ENCODE measurements at regions not wholly inside any gene's neighbourhood (a gene's known extent, or its start where the extent isn't known, plus 50 kb on each side); places are given as distances from the start of the nearest gene placed in this dataset.
"Not testable (repeated sequence)": the region's sequence is repeated elsewhere in the genome, so short reads cannot be mapped to it uniquely, and the experiment has no call there.

DNA sequence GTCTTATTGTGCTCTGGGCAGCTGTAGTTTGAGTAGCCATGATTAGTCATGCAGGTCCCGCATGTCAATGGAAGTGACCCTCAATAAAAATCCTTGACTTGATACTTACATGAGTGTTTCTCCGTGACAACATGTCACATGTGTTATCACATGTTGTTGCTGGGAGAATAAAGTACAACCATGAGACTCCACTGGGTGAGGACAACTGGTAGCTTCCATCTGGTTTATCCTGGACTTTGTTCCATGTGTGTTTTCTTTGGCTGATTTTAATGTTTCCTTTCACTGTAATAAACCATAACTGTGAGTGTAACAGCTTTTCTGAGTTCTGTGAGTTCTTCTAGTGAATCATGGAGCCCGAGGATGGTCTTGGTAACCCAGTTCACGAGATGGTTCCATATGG lies 63.1 kb upstream of the NDN start:
- TF ChIP-seq Cebpa-rat (IDR thresholded peaks at IDR 0.05): no peak

GRCh38 chr15:23750776-23751175 lies 63.7 kb upstream of the NDN start:
- no peaks in the 10 kb centered on the region for H4K20me1 ChIP-seq
- H3K9ac ChIP-seq: no peak overlapping the region
- no peak overlapping the region for H3K27ac ChIP-seq
- peaks cover 2 to 12% (median 7%) of the 10 kb centered on the region in 11 experiments; a peak in 16 of 22 replicates for H3K9me3 ChIP-seq (replicated peaks in 1 of 11)
- H3K4me3 ChIP-seq: no peak overlapping the region
- H3K27me3 ChIP-seq: no peaks in the 10 kb centered on the region
- TF ChIP-seq Cebpa-rat (IDR thresholded peaks at IDR 0.05): no peak
- no peak overlapping the region for H3K4me2 ChIP-seq
- H3K4me1 ChIP-seq: no peaks in the 10 kb centered on the region
- no peaks in the 10 kb centered on the region for H3K36me3 ChIP-seq

More for the DNA sequence above, 63.1 kb upstream of the NDN start:
- no peaks in the 10 kb centered on the region for H4K20me1 ChIP-seq
- no peak overlapping the region for H3K4me3 ChIP-seq
- H3K9ac ChIP-seq: no peak overlapping the region
- H3K9me3 ChIP-seq (replicated peaks in 1 of 11): peaks cover 0 to 6% (median under 1%) of the 10 kb centered on the region in 11 experiments; a peak in 5 of 22 replicates
- H3K4me1 ChIP-seq: no peaks in the 10 kb centered on the region
- no peak overlapping the region for H3K27ac ChIP-seq
- no peaks in the 10 kb centered on the region for H3K27me3 ChIP-seq
- no peaks in the 10 kb centered on the region for H3K36me3 ChIP-seq
- H3K4me2 ChIP-seq: no peak overlapping the region

DNA sequence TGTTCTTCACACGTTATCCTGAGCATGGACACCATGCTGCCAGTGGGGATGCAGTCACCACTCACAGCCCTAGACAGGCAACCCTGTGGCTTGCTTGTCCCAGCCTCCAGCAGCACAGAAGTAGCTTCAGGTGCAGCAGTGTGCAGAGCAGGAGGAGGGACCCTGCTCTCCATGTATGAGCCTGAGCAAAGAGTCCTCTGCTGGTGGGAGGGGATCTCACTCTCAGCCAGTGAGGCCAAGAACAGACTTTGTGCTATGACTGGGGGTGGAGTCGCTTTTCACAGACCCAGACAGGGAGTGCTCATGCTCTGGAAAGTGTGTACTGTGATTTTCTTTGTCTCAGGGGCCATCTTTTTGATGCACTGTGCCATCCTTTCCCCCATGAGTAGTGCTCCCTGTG lies 66.1 kb upstream of the NDN start:
- Histone ChIP-seq H4K20me1 (no peaks in the 10 kb centered on the region), H3K27me3 (no peaks in the 10 kb centered on the region), H3K27ac (no peak overlapping the region), H3K36me3 (no peaks in the 10 kb centered on the region), H3K4me3 (no peak overlapping the region), H3K9ac (no peak overlapping the region), H3K4me1 (no peaks in the 10 kb centered on the region), H3K9me3 (replicated peaks in 1 of 11) (peaks cover 18 to 30% (median 21%) of the 10 kb centered on the region in 11 experiments), H3K4me2 (no peak overlapping the region)
- no peak for TF ChIP-seq Cebpa-rat (IDR thresholded peaks at IDR 0.05)

GRCh38 chr15:23758891-23759290 lies 71.8 kb upstream of the NDN start:
- Histone ChIP-seq H3K9ac (no peak overlapping the region), H3K4me3 (no peak overlapping the region), H3K27ac (no peak overlapping the region), H3K4me2 (no peak overlapping the region), H3K27me3 (no peaks in the 10 kb centered on the region), H3K9me3 (replicated peaks in 1 of 11) (peaks cover 19 to 37% (median 22%) of the 10 kb centered on the region in 11 experiments), H3K36me3 (no peaks in the 10 kb centered on the region), H3K4me1 (0 out of 20 replicates have a peak, but pooled peaks cover 0 to 3% (median 0%) of the 10 kb centered on the region in 10 experiments), H4K20me1 (no peaks in the 10 kb centered on the region)
- TF ChIP-seq Cebpa-rat (IDR thresholded peaks at IDR 0.05): no peak

- H3K4me1 ChIP-seq: 0 out of 20 replicates have a peak, but pooled peaks cover 0 to 3% (median 0%) of the 10 kb centered on the region in 10 experiments
- peaks cover 20 to 34% (median 25%) of the 10 kb centered on the region in 11 experiments for H3K9me3 ChIP-seq (replicated peaks in 1 of 11)
- no peaks in the 10 kb centered on the region for H3K36me3 ChIP-seq
- no peak overlapping the region for H3K4me3 ChIP-seq
- no peak for TF ChIP-seq Cebpa-rat (IDR thresholded peaks at IDR 0.05)
- H3K9ac ChIP-seq: no peak overlapping the region
- no peak overlapping the region for H3K4me2 ChIP-seq
- H3K27ac ChIP-seq: no peak overlapping the region
- no peaks in the 10 kb centered on the region for H4K20me1 ChIP-seq
- no peaks in the 10 kb centered on the region for H3K27me3 ChIP-seq
Measured at GRCh38 chr15:23760024-23760423, 72.9 kb upstream of the NDN start.

GRCh38 chr15:23761386-23761785 lies 74.3 kb upstream of the NDN start:
- TF ChIP-seq Cebpa-rat (IDR thresholded peaks at IDR 0.05): no peak
- H3K4me2 ChIP-seq: no peak overlapping the region
- H3K4me3 ChIP-seq: no peak overlapping the region
- H3K9me3 ChIP-seq (replicated peaks in 1 of 11): peaks cover 14 to 36% (median 22%) of the 10 kb centered on the region in 11 experiments
- no peaks in the 10 kb centered on the region for H3K27me3 ChIP-seq
- H4K20me1 ChIP-seq: no peaks in the 10 kb centered on the region
- no peak overlapping the region for H3K27ac ChIP-seq
- H3K9ac ChIP-seq: no peak overlapping the region
- no peaks in the 10 kb centered on the region for H3K36me3 ChIP-seq
- 0 out of 20 replicates have a peak, but pooled peaks cover 0 to 3% (median 0%) of the 10 kb centered on the region in 10 experiments for H3K4me1 ChIP-seq

GRCh38 chr15:23762026-23762425 lies 74.9 kb upstream of the NDN start:
- H3K27ac ChIP-seq: no peak overlapping the region
- H3K4me3 ChIP-seq: no peak overlapping the region
- H3K9me3 ChIP-seq (replicated peaks in 1 of 11): peaks cover 15 to 36% (median 22%) of the 10 kb centered on the region in 11 experiments
- 0 out of 20 replicates have a peak, but pooled peaks cover 0 to 3% (median 0%) of the 10 kb centered on the region in 10 experiments for H3K4me1 ChIP-seq
- H3K4me2 ChIP-seq: no peak overlapping the region
- H3K36me3 ChIP-seq: no peaks in the 10 kb centered on the region
- H3K27me3 ChIP-seq: no peaks in the 10 kb centered on the region
- TF ChIP-seq Cebpa-rat (IDR thresholded peaks at IDR 0.05): no peak
- no peak overlapping the region for H3K9ac ChIP-seq
- no peaks in the 10 kb centered on the region for H4K20me1 ChIP-seq

GRCh38 chr15:23763021-23763420 lies 75.9 kb upstream of the NDN start:
- no peak overlapping the region for H3K9ac ChIP-seq
- peaks cover 22 to 44% (median 28%) of the 10 kb centered on the region in 11 experiments for H3K9me3 ChIP-seq (replicated peaks in 1 of 11)
- 0 out of 20 replicates have a peak, but pooled peaks cover 0 to 3% (median 0%) of the 10 kb centered on the region in 10 experiments for H3K4me1 ChIP-seq
- H3K27ac ChIP-seq: no peak overlapping the region
- no peak overlapping the region for H3K4me3 ChIP-seq
- H3K36me3 ChIP-seq: no peaks in the 10 kb centered on the region
- no peaks in the 10 kb centered on the region for H3K27me3 ChIP-seq
- no peaks in the 10 kb centered on the region for H4K20me1 ChIP-seq
- H3K4me2 ChIP-seq: no peak overlapping the region
- TF ChIP-seq Cebpa-rat (IDR thresholded peaks at IDR 0.05): no peak

- no peak overlapping the region for H3K9ac ChIP-seq
- H3K9me3 ChIP-seq (replicated peaks in 1 of 11): peaks cover 25 to 45% (median 32%) of the 10 kb centered on the region in 11 experiments
- no peaks in the 10 kb centered on the region for H3K36me3 ChIP-seq
- no peaks in the 10 kb centered on the region for H4K20me1 ChIP-seq
- TF ChIP-seq Cebpa-rat (IDR thresholded peaks at IDR 0.05): no peak
- H3K27ac ChIP-seq: no peak overlapping the region
- 0 out of 20 replicates have a peak, but pooled peaks cover 0 to 3% (median 0%) of the 10 kb centered on the region in 10 experiments for H3K4me1 ChIP-seq
- H3K4me3 ChIP-seq: no peak overlapping the region
- no peaks in the 10 kb centered on the region for H3K27me3 ChIP-seq
- no peak overlapping the region for H3K4me2 ChIP-seq
Measured at GRCh38 chr15:23764306-23764705, 77.2 kb upstream of the NDN start.

DNA sequence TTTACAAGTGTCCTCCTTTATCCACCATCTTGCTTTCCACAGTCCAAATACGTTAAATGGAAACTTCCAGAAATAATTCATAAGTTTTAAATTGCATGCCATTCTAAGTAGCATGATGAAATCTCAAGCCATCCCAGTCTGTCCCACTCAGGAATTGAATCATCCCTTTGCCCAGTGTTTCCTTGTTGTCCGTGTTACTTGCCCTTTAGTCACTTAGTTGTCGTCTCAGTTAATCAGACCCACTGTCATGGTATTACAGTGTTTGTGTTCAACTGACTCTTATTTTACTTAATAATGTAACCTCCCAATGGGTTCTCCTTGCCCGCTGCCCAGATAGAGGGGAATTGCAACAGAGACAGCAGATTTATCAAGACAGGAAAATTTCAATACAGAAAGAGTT lies 77.6 kb upstream of the NDN start:
- no peak for TF ChIP-seq Cebpa-rat (IDR thresholded peaks at IDR 0.05)
- Histone ChIP-seq H3K4me2 (no peak overlapping the region), H3K36me3 (no peaks in the 10 kb centered on the region), H3K27ac (no peak overlapping the region), H4K20me1 (no peaks in the 10 kb centered on the region), H3K9me3 (replicated peaks in 1 of 11) (peaks cover 25 to 45% (median 32%) of the 10 kb centered on the region in 11 experiments), H3K9ac (no peak overlapping the region), H3K4me1 (0 out of 20 replicates have a peak, but pooled peaks cover 0 to 3% (median 0%) of the 10 kb centered on the region in 10 experiments), H3K27me3 (no peaks in the 10 kb centered on the region), H3K4me3 (no peak overlapping the region)

DNA sequence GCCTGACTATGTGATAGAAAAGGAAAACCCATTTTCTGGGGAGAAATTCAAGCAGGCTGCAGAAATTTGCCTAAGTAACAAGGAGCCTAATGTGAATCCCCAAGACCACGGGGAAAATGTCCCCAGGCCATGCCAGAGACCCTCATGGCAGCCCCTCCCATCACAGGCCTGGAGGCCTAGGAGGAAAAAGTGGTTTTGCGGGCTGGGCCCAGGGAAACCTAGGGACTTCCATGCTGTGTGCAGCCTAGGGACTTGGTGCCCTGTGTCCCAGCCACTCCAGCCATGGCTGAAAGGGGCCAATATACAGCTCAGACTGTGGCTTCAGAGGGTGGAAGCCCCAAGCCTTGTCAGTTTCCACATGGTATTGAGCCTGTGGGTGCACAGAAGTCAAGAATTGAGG lies 79.7 kb upstream of the NDN start:
- not testable (repeated sequence) for H3K27me3 ChIP-seq, H4K20me1 ChIP-seq, H3K36me3 ChIP-seq, H3K4me1 ChIP-seq, H3K4me2 ChIP-seq, H3K9ac ChIP-seq, H3K27ac ChIP-seq, H3K4me3 ChIP-seq
- peaks cover 25 to 46% (median 32%) of the 10 kb centered on the region in 11 experiments for H3K9me3 ChIP-seq (replicated peaks in 1 of 11)
